Endothelial cell (in vitro differentiated cells): ENCODE measurements at regions not wholly inside any gene's neighbourhood (a gene's known extent, or its start where the extent isn't known, plus 50 kb on each side); places are given as distances from the start of the nearest gene placed in this dataset.
"Not testable (repeated sequence)": the region's sequence is repeated elsewhere in the genome, so short reads cannot be mapped to it uniquely, and the experiment has no call there.

Experiments
- DNase-seq: peaks from one replicate; pipeline ENCODE4 v3.0.0; 2021; ENCODE audit warnings: low spot score
- H3K27ac Mint-ChIP-seq: one replicate; pipeline ENCODE4 v1.8.0; 2021; ENCODE audit warnings: mixed read lengths, inconsistent platforms; ENCODE audit not compliant: unreplicated experiment
- H3K27me3 Mint-ChIP-seq: one replicate; pipeline ENCODE4 v1.8.0; 2021; ENCODE audit warnings: mild to moderate bottlenecking, moderate library complexity, mixed read lengths, inconsistent platforms; ENCODE audit not compliant: unreplicated experiment
- H3K36me3 Mint-ChIP-seq: one replicate; pipeline ENCODE4 v1.8.0; 2021; ENCODE audit warnings: mild to moderate bottlenecking, low read depth, mixed read lengths, inconsistent platforms; ENCODE audit not compliant: unreplicated experiment
- H3K4me1 Mint-ChIP-seq: one replicate; pipeline ENCODE4 v1.8.0; 2021; ENCODE audit warnings: mild to moderate bottlenecking, mixed read lengths, inconsistent platforms; ENCODE audit not compliant: unreplicated experiment
- H3K4me3 Mint-ChIP-seq: one replicate; pipeline ENCODE4 v1.8.0; 2021; ENCODE audit warnings: mild to moderate bottlenecking, mixed read lengths, inconsistent platforms; ENCODE audit not compliant: unreplicated experiment
- H3K9me3 Mint-ChIP-seq: one replicate; pipeline ENCODE4 v1.8.0; 2021; ENCODE audit warnings: mixed read lengths, inconsistent platforms; ENCODE audit not compliant: unreplicated experiment
- TF ChIP-seq, protein P1 (sequence below): fragments of 200-600 bp; sonication (generic); IDR thresholded peaks from one replicate; pipeline ENCODE4 v1.5.0; 2021; ENCODE audit warnings: antibody characterized with exemption; ENCODE audit not compliant: unreplicated experiment

DNA sequence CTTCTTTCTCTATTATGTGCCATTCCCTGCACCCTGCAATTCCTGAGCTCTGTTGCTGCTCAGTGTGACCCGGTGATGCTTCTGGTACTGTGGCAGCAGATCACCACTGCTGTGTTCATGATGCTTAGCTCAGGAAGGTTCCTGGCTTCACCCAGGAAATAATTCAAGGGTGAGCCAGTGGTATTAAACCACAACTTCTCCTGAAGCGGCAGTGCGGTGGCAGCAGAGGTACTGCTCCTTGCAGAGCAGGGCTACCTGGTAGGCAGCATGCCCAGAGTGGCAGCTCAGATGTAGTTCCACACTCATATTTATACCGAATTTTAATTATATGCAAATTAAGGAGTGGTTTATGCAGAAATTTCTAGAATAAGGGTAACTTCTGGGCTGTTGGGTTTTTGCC lies 213.8 kb upstream of the ZNF608 start:
- DNase-seq, result no peak
- peaks cover 5% of the 10 kb centered on the region for H3K4me1 Mint-ChIP-seq
- H3K9me3 Mint-ChIP-seq, result no peaks in the 10 kb centered on the region
- H3K27ac Mint-ChIP-seq, result no peak overlapping the region
- H3K27me3 Mint-ChIP-seq, result peaks cover 2% of the 10 kb centered on the region
- H3K36me3 Mint-ChIP-seq, result no peaks in the 10 kb centered on the region
- TF ChIP-seq, protein P1, sequence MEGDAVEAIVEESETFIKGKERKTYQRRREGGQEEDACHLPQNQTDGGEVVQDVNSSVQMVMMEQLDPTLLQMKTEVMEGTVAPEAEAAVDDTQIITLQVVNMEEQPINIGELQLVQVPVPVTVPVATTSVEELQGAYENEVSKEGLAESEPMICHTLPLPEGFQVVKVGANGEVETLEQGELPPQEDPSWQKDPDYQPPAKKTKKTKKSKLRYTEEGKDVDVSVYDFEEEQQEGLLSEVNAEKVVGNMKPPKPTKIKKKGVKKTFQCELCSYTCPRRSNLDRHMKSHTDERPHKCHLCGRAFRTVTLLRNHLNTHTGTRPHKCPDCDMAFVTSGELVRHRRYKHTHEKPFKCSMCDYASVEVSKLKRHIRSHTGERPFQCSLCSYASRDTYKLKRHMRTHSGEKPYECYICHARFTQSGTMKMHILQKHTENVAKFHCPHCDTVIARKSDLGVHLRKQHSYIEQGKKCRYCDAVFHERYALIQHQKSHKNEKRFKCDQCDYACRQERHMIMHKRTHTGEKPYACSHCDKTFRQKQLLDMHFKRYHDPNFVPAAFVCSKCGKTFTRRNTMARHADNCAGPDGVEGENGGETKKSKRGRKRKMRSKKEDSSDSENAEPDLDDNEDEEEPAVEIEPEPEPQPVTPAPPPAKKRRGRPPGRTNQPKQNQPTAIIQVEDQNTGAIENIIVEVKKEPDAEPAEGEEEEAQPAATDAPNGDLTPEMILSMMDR, result no peak
- H3K4me3 Mint-ChIP-seq, result no peak overlapping the region

DNA sequence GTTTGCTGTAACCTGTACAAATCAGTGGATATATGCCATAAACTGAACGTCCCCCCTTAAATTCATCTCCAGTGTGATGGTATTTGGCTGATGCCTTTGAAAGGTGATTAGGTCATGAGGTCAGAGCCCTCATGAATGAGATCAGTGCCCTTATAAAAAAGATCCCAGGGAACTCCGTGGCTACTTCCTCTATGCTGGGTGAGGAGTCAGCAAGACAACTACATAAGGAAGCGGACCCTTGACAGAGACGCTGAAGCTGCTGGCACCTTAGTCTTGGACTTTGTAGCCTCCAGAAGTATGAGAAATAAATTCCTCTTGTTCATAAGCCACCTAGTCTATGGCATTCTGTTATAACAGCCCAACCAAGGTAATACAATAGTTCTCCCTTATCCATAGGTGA lies 215.1 kb upstream of the ZNF608 start:
- Mint-ChIP-seq H3K4me3 (no peak overlapping the region), H3K27ac (no peak overlapping the region), H3K36me3 (no peaks in the 10 kb centered on the region), H3K27me3 (peaks cover 2% of the 10 kb centered on the region), H3K9me3 (no peaks in the 10 kb centered on the region), H3K4me1 (peaks cover 5% of the 10 kb centered on the region)
- TF ChIP-seq, protein P1, result no peak
- no peak for DNase-seq

DNA sequence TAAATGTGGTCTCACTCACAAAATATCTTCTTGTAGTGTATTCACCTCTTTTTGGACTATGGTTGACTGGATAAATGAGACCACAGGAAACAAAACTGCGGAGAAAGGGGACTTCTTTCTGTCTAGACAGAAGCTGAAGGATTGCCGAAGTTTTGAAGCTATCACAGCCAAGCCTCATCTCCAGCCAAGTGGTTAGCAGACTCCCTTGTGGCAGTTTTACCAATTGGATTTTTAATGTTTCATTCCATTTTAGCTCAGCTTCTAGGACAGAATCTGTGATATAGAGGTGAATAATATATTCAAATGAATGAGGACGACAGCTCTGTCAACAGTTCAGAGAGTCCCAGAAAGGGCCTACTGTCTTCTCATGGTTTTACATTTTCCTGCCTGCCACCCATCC lies 215.7 kb upstream of the ZNF608 start:
- TF ChIP-seq, protein P1, result no peak
- DNase-seq, result no peak
- H3K36me3 Mint-ChIP-seq, result no peaks in the 10 kb centered on the region
- no peaks in the 10 kb centered on the region for H3K9me3 Mint-ChIP-seq
- peaks cover 2% of the 10 kb centered on the region for H3K27me3 Mint-ChIP-seq
- no peak overlapping the region for H3K4me3 Mint-ChIP-seq
- H3K4me1 Mint-ChIP-seq, result peaks cover 5% of the 10 kb centered on the region
- H3K27ac Mint-ChIP-seq, result no peak overlapping the region

DNA sequence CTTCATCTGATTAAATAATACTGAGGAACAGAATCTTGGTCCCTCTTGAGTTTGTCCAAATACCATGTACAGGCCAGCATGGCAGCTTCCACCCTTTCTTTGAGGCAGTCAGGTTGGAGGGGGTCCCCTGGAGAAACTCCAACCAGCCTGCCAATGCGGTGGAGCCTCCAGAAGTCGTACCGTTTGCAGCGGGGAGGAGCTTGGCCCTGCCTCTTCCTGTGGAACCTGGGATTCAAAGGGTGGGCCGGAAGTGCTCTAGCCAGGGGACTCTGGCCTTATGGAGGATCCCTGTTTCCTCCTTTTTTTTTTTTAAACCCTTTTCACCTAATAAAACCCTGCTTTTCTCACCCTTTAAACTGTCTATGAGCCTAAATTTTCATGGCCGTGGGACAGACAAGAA lies 216.3 kb upstream of the ZNF608 start:
- Mint-ChIP-seq H3K27ac (no peak overlapping the region), H3K4me3 (no peak overlapping the region), H3K4me1 (peaks cover 5% of the 10 kb centered on the region), H3K9me3 (no peaks in the 10 kb centered on the region), H3K36me3 (no peaks in the 10 kb centered on the region), H3K27me3 (peaks cover 2% of the 10 kb centered on the region)
- TF ChIP-seq, protein P1, result no peak
- DNase-seq, result no peak

DNA sequence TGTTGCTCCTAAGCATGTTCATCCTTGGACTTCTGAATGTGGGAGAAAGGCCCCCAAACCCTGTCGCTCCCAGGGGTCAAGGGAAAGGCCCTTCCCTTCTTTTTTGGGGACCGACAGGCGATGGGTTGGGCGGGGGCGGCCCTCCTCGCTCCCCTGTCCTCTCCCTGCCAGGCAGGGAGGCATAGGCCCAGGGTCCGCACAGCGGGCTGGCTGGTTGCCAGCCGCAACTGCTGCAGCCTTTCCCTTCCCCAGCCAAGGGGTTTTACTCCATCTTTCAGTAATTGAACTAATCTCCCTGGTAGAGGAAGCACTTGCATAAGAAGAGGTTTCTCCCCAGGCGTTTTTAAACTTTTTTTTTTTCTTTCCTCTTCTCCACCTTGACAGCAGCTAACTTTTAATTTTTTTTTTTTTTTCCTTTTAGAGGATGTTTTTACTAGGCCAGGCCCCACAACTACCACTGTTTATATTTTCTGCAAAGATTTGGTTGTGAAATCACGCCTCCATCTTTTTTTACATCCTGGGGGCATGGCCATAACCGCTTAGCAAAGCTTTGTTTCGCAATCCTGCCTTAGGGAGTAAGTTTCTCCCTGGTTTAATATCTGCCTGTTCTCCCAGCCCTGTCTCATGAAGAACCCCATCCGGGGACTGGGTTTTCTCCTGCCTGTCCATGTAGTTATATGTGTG lies 216.9 kb upstream of the ZNF608 start:
- TF ChIP-seq, protein P1, result no peak
- Mint-ChIP-seq H3K36me3 (no peaks in the 10 kb centered on the region), H3K4me1 (peaks cover 5% of the 10 kb centered on the region), H3K4me3 (no peak overlapping the region), H3K27me3 (peaks cover 2% of the 10 kb centered on the region), H3K27ac (no peak overlapping the region), H3K9me3 (no peaks in the 10 kb centered on the region)
- no peak for DNase-seq

DNA sequence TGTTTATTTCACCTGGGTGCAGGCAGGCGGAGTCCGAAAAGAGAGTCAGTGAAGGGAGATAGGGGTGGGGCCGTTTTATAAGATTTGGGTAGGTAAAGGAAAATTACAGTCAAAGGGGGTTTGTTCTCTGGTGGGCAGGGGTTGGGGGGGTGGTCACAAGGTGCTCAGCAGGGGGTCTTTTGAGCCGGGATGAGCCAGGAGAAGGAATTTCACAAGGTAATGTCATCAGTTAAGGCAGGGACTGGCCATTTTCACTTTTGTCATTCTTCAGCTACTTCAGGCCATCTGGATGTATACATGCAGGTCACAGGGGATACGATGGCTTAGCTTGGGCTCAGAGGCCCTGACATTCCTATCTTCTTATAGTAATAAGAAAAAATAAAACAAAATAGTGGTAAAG lies 220.3 kb upstream of the ZNF608 start:
- H3K36me3 Mint-ChIP-seq, H3K27me3 Mint-ChIP-seq, H3K9me3 Mint-ChIP-seq, DNase-seq, H3K4me1 Mint-ChIP-seq, H3K27ac Mint-ChIP-seq, H3K4me3 Mint-ChIP-seq: not testable (repeated sequence)

DNA sequence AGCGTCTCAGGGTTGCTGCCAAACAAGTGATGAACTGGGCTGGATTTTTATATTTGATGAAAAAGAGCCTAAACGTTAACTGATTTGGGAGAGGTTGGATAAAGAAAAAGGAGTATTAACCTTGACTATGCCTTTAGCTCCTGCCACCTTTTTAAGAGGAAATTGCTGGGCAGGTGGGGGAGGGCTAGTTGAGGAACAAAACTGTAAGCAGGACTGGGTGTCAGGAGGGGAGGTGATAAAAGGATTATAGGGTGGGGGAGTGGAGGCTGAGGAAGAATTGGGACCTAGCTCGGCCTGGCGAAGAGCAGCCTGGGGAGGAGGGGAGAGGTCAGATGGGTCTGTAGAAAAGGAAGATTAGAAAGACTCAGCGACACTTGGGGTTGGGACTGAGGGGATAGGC lies 223.9 kb upstream of the ZNF608 start:
- H3K27ac Mint-ChIP-seq, H3K9me3 Mint-ChIP-seq, DNase-seq, H3K4me1 Mint-ChIP-seq, H3K4me3 Mint-ChIP-seq, H3K36me3 Mint-ChIP-seq, H3K27me3 Mint-ChIP-seq: not testable (repeated sequence)
